Ishikawa (cell line): ENCODE measurements at regions not wholly inside any gene's neighbourhood (a gene's known extent, or its start where the extent isn't known, plus 50 kb on each side); places are given as distances from the start of the nearest gene placed in this dataset.

Experiments used
- CEBPB ChIP-seq: IDR thresholded peaks from 2 replicates; pipeline ENCODE4 v1.6.1; 2012
- CREB1 ChIP-seq: IDR thresholded peaks from 2 replicates; pipeline ENCODE4 v1.6.1; 2012; ENCODE audit warnings: low read depth
- EGR1 ChIP-seq: IDR thresholded peaks from 2 replicates; pipeline ENCODE4 v1.6.1; 2012
- EP300 ChIP-seq: IDR thresholded peaks from 2 replicates; pipeline ENCODE4 v1.6.1; 2012; ENCODE audit warnings: borderline replicate concordance
- FOXM1 ChIP-seq: IDR thresholded peaks from 2 replicates; pipeline ENCODE4 v1.6.1; 2012; ENCODE audit warnings: low read depth, borderline replicate concordance
- NFIC ChIP-seq: IDR thresholded peaks from 2 replicates; pipeline ENCODE4 v1.6.1; 2012
- RAD21 ChIP-seq: IDR thresholded peaks from 2 replicates; pipeline ENCODE4 v1.6.1; 2012; ENCODE audit warnings: low read depth
- TAF1 ChIP-seq: IDR thresholded peaks from 2 replicates; pipeline ENCODE4 v1.6.1; 2012; ENCODE audit warnings: low read depth, mild to moderate bottlenecking
- TCF12 ChIP-seq: IDR thresholded peaks from 2 replicates; pipeline ENCODE4 v1.6.1; 2012; ENCODE audit warnings: low read depth
- TEAD4 ChIP-seq: IDR thresholded peaks from 2 replicates; pipeline ENCODE4 v1.6.1; 2012
- YY1 ChIP-seq: IDR thresholded peaks from 2 replicates; pipeline ENCODE4 v1.6.1; 2012; ENCODE audit warnings: low read depth
- ZBTB7A ChIP-seq: IDR thresholded peaks from 2 replicates; pipeline ENCODE4 v1.6.1; 2012; ENCODE audit warnings: low read depth
- TF ChIP-seq, protein P1 (sequence below): IDR thresholded peaks from 2 replicates; pipeline ENCODE4 v1.6.1; 2012
- TF ChIP-seq, protein P2 (sequence below): IDR thresholded peaks from 2 replicates; pipeline ENCODE4 v1.6.1; 2012
- TF ChIP-seq, protein P3 (sequence below): IDR thresholded peaks from 2 replicates; pipeline ENCODE4 v1.6.1; 2012; ENCODE audit warnings: low read depth, mild to moderate bottlenecking

DNA sequence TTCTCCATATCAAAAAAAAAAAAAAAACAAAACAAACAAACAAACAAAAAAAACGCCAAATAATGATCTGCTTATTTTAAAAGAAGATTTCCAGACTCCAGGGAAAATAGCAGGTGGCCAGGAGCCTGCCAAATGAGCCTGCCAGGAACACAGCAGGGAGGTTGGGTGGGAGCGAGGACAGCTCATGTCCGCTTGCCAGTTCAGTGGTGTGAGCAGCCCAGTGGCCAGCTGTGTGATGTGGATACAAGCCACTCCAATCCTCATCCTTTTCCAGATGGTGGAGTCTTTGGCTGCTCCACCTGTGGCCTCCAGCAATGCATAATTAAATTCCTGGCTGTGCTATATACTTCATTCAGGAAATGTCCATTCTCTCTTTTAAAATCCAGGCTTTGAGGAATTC, 1025.1 kb upstream of the C9orf72 start:
- TF ChIP-seq ZBTB7A, result no peak
- no peak; the same call in 1 of the 2 replicates for TF ChIP-seq RAD21
- TF ChIP-seq EP300, result peak; percentile 59; the same call in 1 of the 2 replicates
- TF ChIP-seq CEBPB, result no peak
- TF ChIP-seq TEAD4, result 0 out of 2 replicates have a peak, but pooled peaks have one; percentile 8
- peak; percentile 70 for TF ChIP-seq TCF12
- no peak for TF ChIP-seq TAF1
- TF ChIP-seq CREB1, result no peak
- TF ChIP-seq NFIC, result peak; percentile 89

DNA sequence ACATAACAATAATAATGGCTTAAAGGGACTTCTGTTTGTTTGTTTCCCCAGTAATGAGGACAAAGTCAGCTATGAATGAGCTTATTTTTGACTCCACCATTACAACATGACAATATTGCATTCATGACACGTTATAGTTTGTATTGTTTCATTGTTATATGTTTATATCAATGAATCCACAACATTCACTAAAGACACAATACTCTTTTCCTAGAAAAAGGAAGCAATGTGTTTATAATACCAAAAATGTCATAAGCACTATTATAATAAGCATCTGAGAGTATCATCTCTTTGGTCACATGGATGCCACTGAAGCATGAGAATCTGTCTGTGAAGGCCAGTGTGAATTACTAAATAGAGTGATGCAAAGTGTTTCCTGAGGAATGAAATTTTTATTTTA, 1026.9 kb upstream of the C9orf72 start:
- TF ChIP-seq EGR1, result no peak
- no peak for TF ChIP-seq RAD21
- no peak for TF ChIP-seq EP300
- no peak for TF ChIP-seq TEAD4

DNA sequence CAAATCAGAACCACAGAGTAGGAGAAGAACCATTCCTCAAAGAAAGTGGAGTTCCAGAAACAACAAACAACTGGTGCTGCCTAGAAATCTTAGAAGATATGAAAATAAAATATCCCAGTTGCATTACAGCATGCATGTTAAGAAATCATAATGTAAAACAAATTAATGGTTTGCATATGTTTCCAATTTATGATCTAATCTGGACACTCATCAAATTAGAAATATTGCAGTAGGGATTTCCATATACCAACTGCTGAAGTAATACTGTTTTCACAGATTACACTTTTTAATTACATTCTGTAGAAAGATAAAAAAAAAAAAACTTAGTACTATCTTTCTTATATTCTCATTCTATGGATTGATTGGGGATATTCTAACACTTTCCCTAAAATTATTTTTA, 1034.6 kb upstream of the C9orf72 start:
- TF ChIP-seq TCF12, result no peak
- TF ChIP-seq RAD21, result no peak
- TF ChIP-seq EGR1, result no peak
- TF ChIP-seq YY1, result no peak
- TF ChIP-seq CEBPB, result no peak
- TF ChIP-seq, protein P1, sequence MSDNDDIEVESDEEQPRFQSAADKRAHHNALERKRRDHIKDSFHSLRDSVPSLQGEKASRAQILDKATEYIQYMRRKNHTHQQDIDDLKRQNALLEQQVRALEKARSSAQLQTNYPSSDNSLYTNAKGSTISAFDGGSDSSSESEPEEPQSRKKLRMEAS, result no peak
- no peak for TF ChIP-seq ZBTB7A
- TF ChIP-seq, protein P2, sequence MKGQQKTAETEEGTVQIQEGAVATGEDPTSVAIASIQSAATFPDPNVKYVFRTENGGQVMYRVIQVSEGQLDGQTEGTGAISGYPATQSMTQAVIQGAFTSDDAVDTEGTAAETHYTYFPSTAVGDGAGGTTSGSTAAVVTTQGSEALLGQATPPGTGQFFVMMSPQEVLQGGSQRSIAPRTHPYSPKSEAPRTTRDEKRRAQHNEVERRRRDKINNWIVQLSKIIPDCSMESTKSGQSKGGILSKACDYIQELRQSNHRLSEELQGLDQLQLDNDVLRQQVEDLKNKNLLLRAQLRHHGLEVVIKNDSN, result no peak
- TF ChIP-seq EP300, result no peak
- TF ChIP-seq NFIC, result no peak
- no peak for TF ChIP-seq TAF1
- TF ChIP-seq FOXM1, result no peak
- TF ChIP-seq, protein P3, sequence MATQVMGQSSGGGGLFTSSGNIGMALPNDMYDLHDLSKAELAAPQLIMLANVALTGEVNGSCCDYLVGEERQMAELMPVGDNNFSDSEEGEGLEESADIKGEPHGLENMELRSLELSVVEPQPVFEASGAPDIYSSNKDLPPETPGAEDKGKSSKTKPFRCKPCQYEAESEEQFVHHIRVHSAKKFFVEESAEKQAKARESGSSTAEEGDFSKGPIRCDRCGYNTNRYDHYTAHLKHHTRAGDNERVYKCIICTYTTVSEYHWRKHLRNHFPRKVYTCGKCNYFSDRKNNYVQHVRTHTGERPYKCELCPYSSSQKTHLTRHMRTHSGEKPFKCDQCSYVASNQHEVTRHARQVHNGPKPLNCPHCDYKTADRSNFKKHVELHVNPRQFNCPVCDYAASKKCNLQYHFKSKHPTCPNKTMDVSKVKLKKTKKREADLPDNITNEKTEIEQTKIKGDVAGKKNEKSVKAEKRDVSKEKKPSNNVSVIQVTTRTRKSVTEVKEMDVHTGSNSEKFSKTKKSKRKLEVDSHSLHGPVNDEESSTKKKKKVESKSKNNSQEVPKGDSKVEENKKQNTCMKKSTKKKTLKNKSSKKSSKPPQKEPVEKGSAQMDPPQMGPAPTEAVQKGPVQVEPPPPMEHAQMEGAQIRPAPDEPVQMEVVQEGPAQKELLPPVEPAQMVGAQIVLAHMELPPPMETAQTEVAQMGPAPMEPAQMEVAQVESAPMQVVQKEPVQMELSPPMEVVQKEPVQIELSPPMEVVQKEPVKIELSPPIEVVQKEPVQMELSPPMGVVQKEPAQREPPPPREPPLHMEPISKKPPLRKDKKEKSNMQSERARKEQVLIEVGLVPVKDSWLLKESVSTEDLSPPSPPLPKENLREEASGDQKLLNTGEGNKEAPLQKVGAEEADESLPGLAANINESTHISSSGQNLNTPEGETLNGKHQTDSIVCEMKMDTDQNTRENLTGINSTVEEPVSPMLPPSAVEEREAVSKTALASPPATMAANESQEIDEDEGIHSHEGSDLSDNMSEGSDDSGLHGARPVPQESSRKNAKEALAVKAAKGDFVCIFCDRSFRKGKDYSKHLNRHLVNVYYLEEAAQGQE, result no peak
- TF ChIP-seq TEAD4, result no peak
- TF ChIP-seq CREB1, result no peak

DNA sequence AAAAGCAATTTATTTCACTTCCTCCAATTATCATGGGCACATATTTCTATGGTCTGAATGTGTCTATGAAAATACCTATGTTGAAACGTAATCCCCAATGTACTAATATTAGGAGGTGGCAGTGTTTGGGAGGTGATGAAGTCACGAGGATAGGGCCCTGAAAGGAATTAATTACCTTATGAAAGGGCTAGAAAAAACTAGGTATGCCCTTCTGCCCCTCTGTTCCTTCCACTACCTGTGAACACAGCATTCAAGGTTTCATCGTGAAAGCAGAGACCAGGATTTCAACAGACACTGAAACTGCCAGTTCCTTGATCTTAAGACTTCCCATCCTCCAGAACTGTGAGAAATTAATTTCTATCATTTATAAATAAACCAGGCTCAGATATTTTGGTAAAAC, 1037.1 kb upstream of the C9orf72 start:
- no peak for TF ChIP-seq TCF12

DNA sequence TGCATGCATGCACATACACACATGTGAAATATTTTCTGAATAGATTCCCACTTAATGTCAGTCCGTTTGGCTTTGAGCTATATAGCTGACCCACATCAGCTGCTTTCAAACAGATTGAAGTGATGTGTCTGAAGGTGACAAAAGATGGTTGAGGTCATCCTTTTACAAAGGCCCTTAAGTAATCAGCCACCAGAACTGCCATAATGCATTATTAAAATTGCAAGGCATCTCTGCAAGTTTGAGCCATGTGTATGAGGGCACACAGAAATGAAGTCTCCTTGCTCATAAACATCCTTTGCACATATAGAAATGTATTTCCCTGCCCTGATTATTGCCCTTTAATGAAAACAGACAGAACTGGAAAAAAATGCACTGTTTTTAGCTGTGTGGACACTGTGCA, 1043.0 kb upstream of the C9orf72 start:
- TF ChIP-seq, protein P2, result no peak
- no peak for TF ChIP-seq FOXM1
- TF ChIP-seq, protein P3, result no peak
- no peak for TF ChIP-seq ZBTB7A
- no peak for TF ChIP-seq CEBPB
- TF ChIP-seq EP300, result no peak
- no peak for TF ChIP-seq YY1
- TF ChIP-seq TEAD4, result no peak

DNA sequence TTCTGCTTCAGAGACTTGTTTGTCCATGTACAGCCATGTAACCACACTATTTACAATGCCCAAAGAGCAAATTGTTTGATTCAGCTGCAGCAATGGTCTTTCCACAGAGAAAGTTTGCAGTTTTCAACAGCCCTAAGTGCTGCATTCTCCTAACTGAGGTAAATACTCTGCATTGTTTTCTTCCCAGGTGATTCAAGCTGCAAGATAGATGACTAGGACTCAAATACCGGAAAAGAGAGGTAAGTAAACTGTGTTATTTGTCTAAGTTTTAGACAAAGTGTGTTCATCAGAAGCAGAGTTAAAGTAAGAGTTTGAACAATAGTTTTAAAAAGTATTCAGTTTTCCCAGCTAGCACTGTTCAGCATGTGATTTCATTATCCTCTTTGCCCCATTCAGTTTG, 1046.7 kb upstream of the C9orf72 start:
- TF ChIP-seq TCF12, result no peak
- TF ChIP-seq, protein P1, result no peak
- TF ChIP-seq CEBPB, result no peak
- TF ChIP-seq ZBTB7A, result no peak
- no peak for TF ChIP-seq YY1
- TF ChIP-seq CREB1, result no peak
- no peak for TF ChIP-seq TEAD4
- no peak for TF ChIP-seq EP300
- no peak for TF ChIP-seq TAF1
- TF ChIP-seq NFIC, result no peak
- TF ChIP-seq, protein P2, result no peak
- no peak for TF ChIP-seq RAD21
- TF ChIP-seq FOXM1, result no peak
- TF ChIP-seq, protein P3, result no peak
- no peak for TF ChIP-seq EGR1
